ENCODE measurements at regions not wholly inside any gene's neighbourhood (a gene's known extent, or its start where the extent isn't known, plus 50 kb on each side); places are given as distances from the start of the nearest gene placed in this dataset.

GRCh38 chr4:110411574-110412011 lies 64.4 kb upstream of the ENPEP start:
- no peak for TF ChIP-seq CTCF (conservative IDR thresholded peaks at IDR 0.05; ENCODE audit: low read length)
- TF ChIP-seq EZH2phosphoT487 (IDR thresholded peaks at IDR 0.05; ENCODE audit: borderline replicate concordance, low read depth, low read length), result no peak

All from OCI-LY7 (cell line).